NCI-H774 (cell line): ENCODE measurements at regions not wholly inside any gene's neighbourhood (a gene's known extent, or its start where the extent isn't known, plus 50 kb on each side); places are given as distances from the start of the nearest gene placed in this dataset.

Experiments
- DNase-seq: peaks from one replicate; lab custom pipeline; 2025; lab: John Stamatoyannopoulos, UW

- no peak for DNase-seq
These were observed 76.8 kb upstream of the GATA2 start for GRCh38 chr3:128569756-128570155.

GRCh38 chr3:128568602-128569490, 75.8 kb upstream of the GATA2 start:
- no peak for DNase-seq

GRCh38 chr3:128567705-128568356, 74.8 kb upstream of the GATA2 start:
- DNase-seq: no peak

GRCh38 chr3:128567141-128567540, 74.1 kb upstream of the GATA2 start:
- no peak for DNase-seq

GRCh38 chr3:128563439-128563838, 70.4 kb upstream of the GATA2 start:
- no peak for DNase-seq

- DNase-seq: no peak
These were observed 68.5 kb upstream of the GATA2 start for GRCh38 chr3:128561504-128561903.

- DNase-seq: no peak
These were observed 67.8 kb upstream of the GATA2 start for GRCh38 chr3:128560768-128561167.

GRCh38 chr3:128559486-128560225, 66.7 kb upstream of the GATA2 start:
- peak; percentile 35 for DNase-seq

GRCh38 chr3:128557531-128558280, 64.7 kb upstream of the GATA2 start:
- DNase-seq: no peak

- DNase-seq: no peak
These were observed 63.9 kb upstream of the GATA2 start for GRCh38 chr3:128556907-128557306.

GRCh38 chr3:128556384-128556783, 63.4 kb upstream of the GATA2 start:
- no peak for DNase-seq

- no peak for DNase-seq
These were observed 62.8 kb upstream of the GATA2 start for GRCh38 chr3:128555841-128556240.

- DNase-seq: no peak
These were observed 62.3 kb upstream of the GATA2 start for GRCh38 chr3:128555098-128555825.

- no peak for DNase-seq
These were observed 61.6 kb upstream of the GATA2 start for GRCh38 chr3:128554465-128555097.

- DNase-seq: no peak
These were observed 61.1 kb upstream of the GATA2 start for GRCh38 chr3:128554100-128554464.

GRCh38 chr3:128553560-128553959, 60.6 kb upstream of the GATA2 start:
- DNase-seq: no peak

GRCh38 chr3:128551867-128552266, 58.9 kb upstream of the GATA2 start:
- no peak for DNase-seq

GRCh38 chr3:128551451-128551850, 58.5 kb upstream of the GATA2 start:
- no peak for DNase-seq

GRCh38 chr3:128550471-128551126, 57.6 kb upstream of the GATA2 start:
- DNase-seq: no peak

GRCh38 chr3:128550113-128550440, 57.1 kb upstream of the GATA2 start:
- DNase-seq: no peak
